DMS114 treated with DMSO at 0.1 percent for 48 hours (cell line): ENCODE measurements at regions not wholly inside any gene's neighbourhood (a gene's known extent, or its start where the extent isn't known, plus 50 kb on each side); places are given as distances from the start of the nearest gene placed in this dataset.
A peak's percentile ranks its signal among the peaks of the same experiment; 100 is the strongest.

ENCODE experiments used
- DNase-seq: peaks from one replicate; lab custom pipeline; 2025; ENCODE audit not compliant: unreplicated experiment; lab: John Stamatoyannopoulos, UW

GRCh38 chr4:177047070-177047850 is 254.5 kb upstream of the VEGFC start:
- peak; percentile 50 for DNase-seq

GRCh38 chr4:177047851-177048174 is 255.1 kb upstream of the VEGFC start:
- DNase-seq, result no peak

GRCh38 chr4:177051473-177052060 is 258.1 kb upstream of the NEIL3 start:
- no peak for DNase-seq

GRCh38 chr4:177052211-177052934 is 257.3 kb upstream of the NEIL3 start:
- no peak for DNase-seq

- no peak for DNase-seq
These were observed 252.5 kb upstream of the NEIL3 start for GRCh38 chr4:177057186-177057585.

- no peak for DNase-seq
These were observed 245.6 kb upstream of the NEIL3 start for GRCh38 chr4:177064116-177064515.

- DNase-seq, result no peak
These were observed 244.8 kb upstream of the NEIL3 start for GRCh38 chr4:177064729-177065394.

- DNase-seq, result no peak
These were observed 242.9 kb upstream of the NEIL3 start for GRCh38 chr4:177066746-177067145.

GRCh38 chr4:177070533-177071058 is 239.1 kb upstream of the NEIL3 start:
- DNase-seq, result no peak

- DNase-seq, result no peak
These were observed 232.3 kb upstream of the NEIL3 start for GRCh38 chr4:177077095-177077971.

- no peak for DNase-seq
These were observed 230.3 kb upstream of the NEIL3 start for GRCh38 chr4:177079327-177079726.

- no peak for DNase-seq
These were observed 229.3 kb upstream of the NEIL3 start for GRCh38 chr4:177080388-177080787.

GRCh38 chr4:177087060-177087459 is 222.6 kb upstream of the NEIL3 start:
- DNase-seq, result no peak

- DNase-seq, result no peak
These were observed 222.2 kb upstream of the NEIL3 start for GRCh38 chr4:177087499-177087898.

GRCh38 chr4:177091515-177091914 is 218.2 kb upstream of the NEIL3 start:
- DNase-seq, result no peak

GRCh38 chr4:177092807-177093206 is 216.9 kb upstream of the NEIL3 start:
- no peak for DNase-seq

- no peak for DNase-seq
These were observed 215.7 kb upstream of the NEIL3 start for GRCh38 chr4:177093964-177094363.

GRCh38 chr4:177097291-177097690 is 212.4 kb upstream of the NEIL3 start:
- DNase-seq, result no peak

GRCh38 chr4:177099211-177099610 is 210.5 kb upstream of the NEIL3 start:
- no peak for DNase-seq

- no peak for DNase-seq
These were observed 209.4 kb upstream of the NEIL3 start for GRCh38 chr4:177100307-177100706.
